Spinal cord (tissue), 9 donors: ENCODE measurements at regions not wholly inside any gene's neighbourhood (a gene's known extent, or its start where the extent isn't known, plus 50 kb on each side); places are given as distances from the start of the nearest gene placed in this dataset.
A peak's percentile ranks its signal among the peaks of the same experiment; 100 is the strongest.
"Not testable (repeated sequence)": the region's sequence is repeated elsewhere in the genome, so short reads cannot be mapped to it uniquely, and the experiment has no call there.

Experiments
- DNase-seq, 6 donors: peaks; one replicate each; pipeline versions ENCODE4 v3.0.0 to v3.0.0-alpha.2; 2013 to 2015; ENCODE audit warnings: low spot score in 6 of 6, low read depth in 4 of 6
- H3K27ac ChIP-seq: one replicate; pipeline ENCODE4 v1.5.1; 2013; ENCODE audit warnings: low read depth, low read length, control low read depth
- H3K27me3 ChIP-seq: one replicate; pipeline ENCODE4 v1.6.1; 2013; ENCODE audit warnings: low read length; ENCODE audit not compliant: control insufficient read depth, insufficient read depth
- H3K36me3 ChIP-seq: one replicate; pipeline ENCODE4 v1.6.1; 2013; ENCODE audit warnings: low read length; ENCODE audit not compliant: control insufficient read depth, insufficient read depth
- H3K4me1 ChIP-seq: one replicate; pipeline ENCODE4 v1.6.1; 2013; ENCODE audit warnings: low read length; ENCODE audit not compliant: control insufficient read depth, insufficient read depth
- H3K4me3 ChIP-seq: one replicate; pipeline ENCODE4 v1.5.1; 2013; ENCODE audit warnings: low read depth, low read length, control low read depth
- H3K9me3 ChIP-seq: one replicate; pipeline ENCODE4 v1.6.1; 2013; ENCODE audit warnings: low read length; ENCODE audit not compliant: control insufficient read depth, insufficient read depth
- WGBS: methylation state at CpG from one replicate; pipeline ENCODE4 v1.1.5; 2013; ENCODE audit warnings: missing lambda C conversion rate; ENCODE audit not compliant: insufficient coverage; 5-methylcytosine and 5-hydroxymethylcytosine counted together
- donor health status: healthy.

DNA sequence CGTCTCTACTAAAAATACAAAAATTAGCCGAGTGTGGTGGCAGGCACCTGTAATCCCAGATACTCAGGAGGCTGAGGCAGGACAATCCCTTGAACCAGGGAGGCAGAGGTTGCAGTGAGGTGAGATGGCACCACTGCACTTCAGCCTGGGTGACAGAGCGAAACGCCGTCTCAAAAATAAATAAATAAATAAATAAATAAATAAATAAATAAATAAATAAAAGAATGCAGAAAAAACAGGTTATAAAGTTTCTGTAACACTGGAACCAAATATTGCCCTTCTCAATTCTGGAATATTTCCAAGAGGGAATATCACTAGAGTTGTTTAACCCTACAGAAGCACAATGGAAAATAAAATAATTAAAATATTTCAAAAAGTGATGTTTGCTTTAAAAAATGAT, 418.4 kb downstream of the ADAM29 start:
- H3K27me3 ChIP-seq, H3K4me1 ChIP-seq, H3K9me3 ChIP-seq, DNase-seq, H3K36me3 ChIP-seq, H3K4me3 ChIP-seq, H3K27ac ChIP-seq: not testable (repeated sequence)
- 100% methylated on average over 1 of the region's 5 CpGs for WGBS

DNA sequence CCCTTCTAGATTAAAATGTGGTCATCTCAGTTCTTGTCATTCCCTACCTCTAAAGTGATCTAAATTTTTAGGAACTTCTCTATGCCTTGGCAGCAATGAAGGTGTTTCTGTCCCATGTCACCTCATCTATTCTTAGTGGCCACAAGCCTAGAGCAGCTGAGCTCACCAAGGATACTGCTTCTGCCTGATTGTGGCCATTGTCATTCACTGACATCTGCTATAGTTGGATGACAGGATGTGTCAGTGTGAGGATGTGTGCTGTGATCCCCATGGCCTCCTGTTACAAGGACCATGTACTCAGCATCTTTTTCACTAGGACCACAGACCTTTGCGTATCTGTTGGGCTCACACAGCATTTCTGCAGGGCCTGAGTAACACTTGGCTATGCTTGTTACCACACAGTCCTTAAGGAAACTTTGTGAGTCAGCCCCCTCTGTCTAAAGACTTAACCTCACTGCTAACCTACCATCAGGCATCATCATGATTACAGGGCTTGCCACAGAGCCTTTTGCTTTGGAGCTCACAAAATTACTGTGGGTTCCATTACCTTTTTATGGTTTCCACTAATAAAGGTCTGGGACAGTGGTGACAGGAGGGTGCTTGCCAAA, 421.0 kb downstream of the ADAM29 start:
- no peaks in the 10 kb centered on the region for H3K36me3 ChIP-seq
- H3K27ac ChIP-seq = no peak overlapping the region
- WGBS = no CpG with 5 or more reads among the region's 1 CpG
- H3K9me3 ChIP-seq = peaks cover 4% of the 10 kb centered on the region
- H3K4me3 ChIP-seq = no peak overlapping the region
- DNase-seq = no peak
- H3K27me3 ChIP-seq = no peaks in the 10 kb centered on the region
- no peaks in the 10 kb centered on the region for H3K4me1 ChIP-seq

DNA sequence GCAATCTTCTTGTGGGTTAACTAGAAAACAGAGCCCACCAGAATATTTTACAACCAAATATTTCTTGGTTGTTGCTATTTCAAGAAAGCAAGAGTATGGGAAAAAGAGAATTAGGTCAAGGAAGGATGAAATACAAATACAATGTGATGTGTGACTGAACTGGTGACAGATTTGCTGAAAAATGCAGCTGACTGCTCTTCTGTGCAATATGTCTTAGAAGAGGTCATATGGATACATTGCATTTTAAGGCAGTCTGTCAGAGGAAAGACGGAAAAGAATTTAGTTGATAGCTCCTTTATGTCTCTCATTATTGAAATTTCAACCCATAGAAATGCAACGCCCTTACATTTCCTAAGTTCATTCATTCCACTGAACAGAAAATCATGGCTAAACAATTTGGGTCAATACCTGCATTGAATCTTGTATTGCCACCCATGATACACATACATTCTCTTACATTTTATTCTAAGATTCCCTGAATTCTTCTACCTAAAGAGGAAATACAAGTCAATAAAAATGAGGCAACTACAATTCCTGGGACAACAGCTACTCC, 423.1 kb downstream of the ADAM29 start:
- H3K4me3 ChIP-seq = no peak overlapping the region
- WGBS = 90% methylated on average over 1 of the region's 2 CpGs
- H3K27ac ChIP-seq = no peak overlapping the region
- DNase-seq = no peak
- H3K9me3 ChIP-seq = peaks cover 4% of the 10 kb centered on the region
- no peaks in the 10 kb centered on the region for H3K36me3 ChIP-seq
- H3K27me3 ChIP-seq = no peaks in the 10 kb centered on the region
- H3K4me1 ChIP-seq = no peaks in the 10 kb centered on the region

DNA sequence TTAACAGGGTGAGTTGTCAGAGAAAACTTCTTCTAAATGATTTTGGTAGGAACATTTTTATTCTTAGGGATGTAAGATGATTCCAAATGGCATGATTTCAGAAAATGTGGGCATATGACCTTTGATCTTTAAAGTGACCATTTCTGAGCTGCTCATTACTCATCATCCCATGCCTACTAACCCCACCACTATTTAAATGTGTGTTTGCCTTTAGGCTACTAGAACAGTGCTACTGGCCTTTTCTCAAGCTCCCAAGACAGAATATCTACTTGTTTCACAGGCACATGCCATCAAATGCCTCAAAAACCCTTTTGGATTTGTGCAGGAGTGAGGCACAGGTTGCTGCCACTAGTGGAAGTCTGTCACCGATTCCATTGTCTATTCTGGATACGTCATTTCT, 428.2 kb downstream of the ADAM29 start:
- DNase-seq = no peak
- WGBS = no CpG with 5 or more reads among the region's 2 CpGs
- Histone ChIP-seq H3K4me1 (no peaks in the 10 kb centered on the region), H3K4me3 (no peak overlapping the region), H3K36me3 (no peaks in the 10 kb centered on the region), H3K27me3 (no peaks in the 10 kb centered on the region), H3K9me3 (peaks cover 4% of the 10 kb centered on the region), H3K27ac (no peak overlapping the region)

DNA sequence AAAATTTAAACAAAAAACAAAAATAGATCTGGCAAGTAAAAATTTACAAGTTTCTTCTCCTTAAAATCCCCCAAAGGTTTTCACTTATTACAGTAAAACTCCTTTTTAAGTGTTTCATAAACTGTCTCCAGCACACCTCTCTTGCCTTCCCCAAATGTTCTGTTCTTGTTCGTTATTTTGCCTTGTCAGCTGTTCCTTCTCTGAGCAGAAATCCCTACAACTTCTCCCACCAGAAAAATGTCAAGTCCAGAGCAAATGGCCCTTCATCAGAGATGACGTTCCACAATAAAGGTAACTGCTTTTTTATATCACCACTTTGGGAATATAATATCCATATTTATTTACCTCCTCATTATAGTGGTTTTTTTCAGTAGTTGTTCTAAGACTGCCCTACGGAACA, 432.1 kb downstream of the ADAM29 start:
- no peaks in the 10 kb centered on the region for H3K27me3 ChIP-seq
- no peak overlapping the region for H3K4me3 ChIP-seq
- no peak for DNase-seq
- no peaks in the 10 kb centered on the region for H3K36me3 ChIP-seq
- H3K4me1 ChIP-seq = no peaks in the 10 kb centered on the region
- H3K9me3 ChIP-seq = no peaks in the 10 kb centered on the region
- no peak overlapping the region for H3K27ac ChIP-seq
- WGBS = 77% methylated on average over 1 of the region's 3 CpGs

DNA sequence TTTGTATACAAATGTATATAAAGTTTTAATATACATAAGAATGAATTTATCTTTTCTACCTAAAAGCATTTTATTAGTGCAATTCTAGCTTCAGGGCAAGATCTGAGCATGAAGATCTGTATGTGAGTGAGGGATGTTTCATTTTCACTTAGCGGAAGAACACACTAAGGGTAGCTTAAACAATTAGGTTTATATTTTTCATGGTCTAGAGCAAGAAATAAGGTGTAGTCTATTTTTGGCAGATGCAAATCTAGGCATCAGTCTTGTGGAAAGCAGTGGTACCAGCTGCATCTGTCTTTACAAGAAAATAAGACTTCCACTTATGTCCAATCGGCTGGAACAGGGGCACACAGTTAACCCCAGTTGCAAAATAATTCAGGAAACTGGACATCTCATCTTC, 433.3 kb downstream of the ADAM29 start:
- Histone ChIP-seq H3K4me1 (no peaks in the 10 kb centered on the region), H3K36me3 (no peaks in the 10 kb centered on the region), H3K27me3 (no peaks in the 10 kb centered on the region), H3K9me3 (no peaks in the 10 kb centered on the region), H3K27ac (no peak overlapping the region), H3K4me3 (no peak overlapping the region)
- no peak for DNase-seq
- no CpG with 5 or more reads among the region's 2 CpGs for WGBS

DNA sequence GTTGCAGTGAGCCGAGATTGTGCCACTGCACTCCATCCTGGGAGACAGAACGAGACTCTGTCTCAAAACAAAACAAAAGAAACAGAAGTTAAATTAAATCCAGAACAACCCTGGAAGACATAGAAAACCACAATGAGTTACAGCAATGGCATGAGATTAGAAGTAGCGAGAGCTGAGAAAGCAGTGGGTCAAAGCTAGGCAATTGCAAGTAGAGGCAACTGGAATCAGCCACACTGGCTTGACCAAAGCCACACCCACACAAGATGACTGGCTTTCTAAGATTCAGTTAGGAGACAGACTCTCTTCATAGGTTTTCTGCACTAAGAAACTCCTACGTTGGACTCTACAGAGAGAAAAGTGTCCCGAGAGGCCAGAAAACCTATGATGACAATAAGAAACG, 443.0 kb downstream of the GPM6A start:
- H3K36me3 ChIP-seq = no peaks in the 10 kb centered on the region
- DNase-seq = no peak
- 100% methylated on average over 1 of the region's 6 CpGs for WGBS
- no peak overlapping the region for H3K4me3 ChIP-seq
- H3K27ac ChIP-seq = no peak overlapping the region
- no peaks in the 10 kb centered on the region for H3K27me3 ChIP-seq
- no peaks in the 10 kb centered on the region for H3K9me3 ChIP-seq
- no peaks in the 10 kb centered on the region for H3K4me1 ChIP-seq

DNA sequence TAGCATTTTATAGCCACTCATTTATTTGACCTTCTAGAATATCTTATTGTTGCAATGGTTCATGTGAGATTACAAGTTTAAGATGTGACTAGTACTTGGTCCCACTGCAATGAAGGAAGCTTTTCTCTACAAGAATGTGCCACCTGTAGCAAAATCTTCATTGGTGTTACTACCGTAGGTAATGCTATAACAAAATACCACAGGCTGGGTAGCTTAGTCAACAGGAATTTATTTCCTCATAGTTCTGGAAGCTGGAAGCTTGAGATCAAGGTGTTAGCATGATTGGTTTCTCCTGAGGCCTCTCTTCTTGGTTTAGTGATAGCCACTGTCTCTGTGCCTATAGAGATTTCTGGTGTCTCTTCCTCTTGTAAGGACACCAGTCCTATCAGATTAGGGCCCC, 441.0 kb downstream of the GPM6A start:
- Histone ChIP-seq H3K4me3 (no peak overlapping the region), H3K27ac (no peak overlapping the region), H3K27me3 (no peaks in the 10 kb centered on the region), H3K4me1 (no peaks in the 10 kb centered on the region), H3K9me3 (no peaks in the 10 kb centered on the region), H3K36me3 (no peaks in the 10 kb centered on the region)
- no peak for DNase-seq
- WGBS = no CpG with 5 or more reads among the region's 1 CpG

DNA sequence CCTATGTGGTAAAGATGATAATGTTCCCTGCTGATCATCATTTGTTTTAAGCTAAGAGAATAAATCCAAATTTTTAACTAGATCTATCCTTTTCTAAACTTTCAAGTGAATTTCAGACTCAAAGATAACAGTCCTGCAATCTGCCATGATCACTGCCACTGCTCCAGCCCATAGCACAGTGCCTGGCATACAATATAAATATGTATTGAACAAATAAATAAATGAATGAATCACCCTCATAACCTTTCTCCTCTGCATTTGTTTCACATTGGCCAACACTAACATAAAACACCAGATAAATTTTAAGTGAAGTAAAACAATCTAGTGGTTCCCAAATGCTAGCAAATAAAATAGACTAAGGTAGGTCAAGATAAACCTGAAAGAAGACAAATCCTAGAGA, 439.0 kb downstream of the GPM6A start:
- Histone ChIP-seq H3K4me3 (no peak overlapping the region), H3K9me3 (no peaks in the 10 kb centered on the region), H3K27me3 (no peaks in the 10 kb centered on the region), H3K27ac (no peak overlapping the region), H3K36me3 (no peaks in the 10 kb centered on the region), H3K4me1 (no peaks in the 10 kb centered on the region)
- no peak for DNase-seq

DNA sequence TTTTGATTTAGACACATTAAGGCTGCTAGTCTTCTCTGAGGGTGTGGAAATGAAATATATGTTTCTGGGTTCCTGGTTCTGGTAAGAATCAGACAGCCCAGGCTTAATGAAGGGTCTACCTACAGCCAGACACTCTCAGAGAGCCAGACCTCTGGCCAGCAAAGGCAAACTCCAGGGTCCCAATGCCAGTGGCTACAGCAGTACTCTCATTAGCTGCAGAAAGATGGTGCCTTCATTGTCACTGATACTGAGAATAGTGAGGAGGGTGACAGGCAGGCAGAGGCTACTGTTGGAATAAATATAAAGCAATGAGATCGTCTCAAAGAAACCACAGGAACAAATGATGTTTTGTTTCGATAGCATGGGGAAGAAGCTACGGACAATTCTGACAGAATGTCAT, 437.6 kb downstream of the GPM6A start:
- Histone ChIP-seq H3K36me3 (no peaks in the 10 kb centered on the region), H3K27me3 (no peaks in the 10 kb centered on the region), H3K4me1 (no peaks in the 10 kb centered on the region), H3K27ac (no peak overlapping the region), H3K9me3 (no peaks in the 10 kb centered on the region), H3K4me3 (no peak overlapping the region)
- WGBS = 48% methylated on average over 3 of the region's 3 CpGs
- peak in 1 of 6 donors; percentile 4 for DNase-seq
